D721Med (cell line): ENCODE measurements at regions not wholly inside any gene's neighbourhood (a gene's known extent, or its start where the extent isn't known, plus 50 kb on each side); places are given as distances from the start of the nearest gene placed in this dataset.

Source experiments
- DNase-seq: peaks from one replicate; pipeline ENCODE4 v3.0.0; 2011; ENCODE audit warnings: low spot score; ENCODE audit not compliant: insufficient read length
- FAIRE-seq: peaks from 2 replicates; lab custom pipeline; 2011; peaks lifted over from hg19 to GRCh38; lab: Jason Lieb, UNC
- CTCF ChIP-seq: IDR thresholded peaks from 2 replicates; pipeline ENCODE4 v1.5.1; 2012; ENCODE audit warnings: mild to moderate bottlenecking, control low read depth; ENCODE audit not compliant: insufficient read depth; ENCODE audit errors: missing control alignments

GRCh38 chr12:77689510-77690086, 141.1 kb upstream of the NAV3 start:
- no peak for TF ChIP-seq CTCF
- FAIRE-seq (no peak), DNase-seq (no peak)

GRCh38 chr12:77687321-77687720, 143.4 kb upstream of the NAV3 start:
- DNase-seq, result no peak
- no peak for FAIRE-seq

GRCh38 chr12:77686760-77687159, 143.9 kb upstream of the NAV3 start:
- peak; percentile 48 for TF ChIP-seq CTCF
- DNase-seq (no peak), FAIRE-seq (no peak)

More at GRCh38 chr12:77687321-77687720, 143.4 kb upstream of the NAV3 start:
- TF ChIP-seq CTCF, result no peak

- FAIRE-seq (peak; percentile 61), DNase-seq (no peak)
- TF ChIP-seq CTCF, result no peak
These were observed 144.8 kb upstream of the NAV3 start for GRCh38 chr12:77685901-77686300.

GRCh38 chr12:77685112-77685511, 145.6 kb upstream of the NAV3 start:
- TF ChIP-seq CTCF, result peak; percentile 79
- no peak for DNase-seq
- peak; percentile 88 for FAIRE-seq

- no peak for FAIRE-seq
- no peak for TF ChIP-seq CTCF
- DNase-seq, result no peak
These were observed 148.2 kb upstream of the NAV3 start for GRCh38 chr12:77682488-77682887.

- DNase-seq (no peak), FAIRE-seq (no peak)
- TF ChIP-seq CTCF, result no peak
These were observed 149.0 kb upstream of the NAV3 start for GRCh38 chr12:77681726-77682125.
